Ovary (tissue), 3 donors: ENCODE measurements at regions not wholly inside any gene's neighbourhood (a gene's known extent, or its start where the extent isn't known, plus 50 kb on each side); places are given as distances from the start of the nearest gene placed in this dataset.

Experiments used
- EP300 ChIP-seq: sonication (generic); formaldehyde crosslinking; IDR thresholded peaks from one replicate; pipeline ENCODE4 v1.6.1; 2017; ENCODE audit warnings: antibody characterized with exemption
- POLR2A ChIP-seq: fragments of 450-650 bp; IDR thresholded peaks from one replicate; pipeline ENCODE4 v1.6.1; 2017; ENCODE audit warnings: antibody characterized with exemption, mild to moderate bottlenecking, moderate library complexity
- TF ChIP-seq, protein P1 (sequence below), 3 donors: fragments of 450-650 bp in 2 of 3; fragments of 200-600 bp in 1 of 3; IDR thresholded peaks; one replicate each; pipeline versions ENCODE4 v1.5.1 to v1.8.0; 2016 to 2022; ENCODE audit warnings: antibody characterized with exemption in 3 of 3, mild to moderate bottlenecking in 1 of 3
- donor health status: DM: no; HTN: no; CAD: no.

DNA sequence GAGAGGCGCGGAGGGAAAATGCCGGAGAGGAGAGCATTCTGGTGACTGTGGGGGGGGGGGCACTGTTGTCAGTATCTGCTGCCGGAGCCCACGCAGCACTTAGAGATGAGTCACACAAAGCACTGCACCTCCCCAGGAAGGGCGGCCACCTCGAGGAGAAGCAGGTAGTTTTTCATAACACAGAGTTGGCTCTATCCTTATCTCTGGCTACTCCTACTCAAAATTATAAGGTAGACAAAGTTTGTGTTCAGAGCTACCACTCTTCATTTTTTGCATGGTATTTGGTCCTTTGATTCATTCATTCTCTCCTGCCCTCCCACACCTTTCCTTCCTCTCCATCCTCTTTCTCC is 76.2 kb upstream of the SCOC start:
- TF ChIP-seq, protein P1, sequence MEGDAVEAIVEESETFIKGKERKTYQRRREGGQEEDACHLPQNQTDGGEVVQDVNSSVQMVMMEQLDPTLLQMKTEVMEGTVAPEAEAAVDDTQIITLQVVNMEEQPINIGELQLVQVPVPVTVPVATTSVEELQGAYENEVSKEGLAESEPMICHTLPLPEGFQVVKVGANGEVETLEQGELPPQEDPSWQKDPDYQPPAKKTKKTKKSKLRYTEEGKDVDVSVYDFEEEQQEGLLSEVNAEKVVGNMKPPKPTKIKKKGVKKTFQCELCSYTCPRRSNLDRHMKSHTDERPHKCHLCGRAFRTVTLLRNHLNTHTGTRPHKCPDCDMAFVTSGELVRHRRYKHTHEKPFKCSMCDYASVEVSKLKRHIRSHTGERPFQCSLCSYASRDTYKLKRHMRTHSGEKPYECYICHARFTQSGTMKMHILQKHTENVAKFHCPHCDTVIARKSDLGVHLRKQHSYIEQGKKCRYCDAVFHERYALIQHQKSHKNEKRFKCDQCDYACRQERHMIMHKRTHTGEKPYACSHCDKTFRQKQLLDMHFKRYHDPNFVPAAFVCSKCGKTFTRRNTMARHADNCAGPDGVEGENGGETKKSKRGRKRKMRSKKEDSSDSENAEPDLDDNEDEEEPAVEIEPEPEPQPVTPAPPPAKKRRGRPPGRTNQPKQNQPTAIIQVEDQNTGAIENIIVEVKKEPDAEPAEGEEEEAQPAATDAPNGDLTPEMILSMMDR (IDR thresholded peaks at IDR 0.05) = no peak
- TF ChIP-seq POLR2A (no peak), EP300 (no peak)
